Activated CD4-positive, alpha-beta T cell treated with anti-CD3 and anti-CD28 coated beads for 36 hours (primary cell): ENCODE measurements at regions not wholly inside any gene's neighbourhood (a gene's known extent, or its start where the extent isn't known, plus 50 kb on each side); places are given as distances from the start of the nearest gene placed in this dataset.

Source experiments
- ATAC-seq: fragments of 200-7000 bp; cut with Tn5 transposase; one replicate; pipeline ENCODE4 v1.10.0; 2021; ENCODE audit warnings: mild to moderate bottlenecking, moderate library complexity
- CTCF ChIA-PET: fragments of 350-600 bp; sonication (Branson Sonifier 250); formaldehyde crosslinking; loops from one replicate; lab custom pipeline; 2021; ENCODE audit warnings: antibody characterized with exemption; lab: Charles Lee
- POLR2A ChIA-PET: fragments of 350-600 bp; sonication (Branson Sonifier 250); formaldehyde crosslinking; loops from one replicate; lab custom pipeline; 2021; ENCODE audit warnings: antibody characterized with exemption, inconsistent platforms; lab: Charles Lee
- DNase-seq: peaks from one replicate; pipeline ENCODE4 v3.0.0-alpha.2; 2020
- H3K27ac Mint-ChIP-seq: one replicate; pipeline ENCODE4 v1.8.0; 2021; ENCODE audit warnings: mixed read lengths
- H3K27me3 Mint-ChIP-seq: one replicate; pipeline ENCODE4 v1.8.0; 2021; ENCODE audit warnings: mixed read lengths
- H3K36me3 Mint-ChIP-seq: one replicate; pipeline ENCODE4 v1.8.0; 2021; ENCODE audit warnings: low read depth, mixed read lengths
- H3K4me1 Mint-ChIP-seq: one replicate; pipeline ENCODE4 v1.8.0; 2021; ENCODE audit warnings: mixed read lengths
- H3K4me3 Mint-ChIP-seq: one replicate; pipeline ENCODE4 v1.8.0; 2021; ENCODE audit warnings: mild to moderate bottlenecking, moderate library complexity, mixed read lengths
- H3K9me3 Mint-ChIP-seq: one replicate; pipeline ENCODE4 v1.8.0; 2021; ENCODE audit warnings: low read depth, mixed read lengths
- intact Hi-C, 2 experiments: fragments of 100-400 bp; cut with DNase I in 1 of 2; cut with micrococcal nuclease in 1 of 2; formaldehyde crosslinking; loops; one replicate each; pipeline versions ENCODE4 v1.14.2 to v1.15.1; 2022 to 2024; cut with DNase I, micrococcal nuclease

- DNase-seq (no peak), ATAC-seq (no peak)
- intact Hi-C loops, result no loop called here
- Mint-ChIP-seq H3K27ac (no peak overlapping the region), H3K4me3 (no peak overlapping the region), H3K9me3 (no peaks in the 10 kb centered on the region), H3K27me3 (no peaks in the 10 kb centered on the region), H3K4me1 (no peaks in the 10 kb centered on the region), H3K36me3 (no peaks in the 10 kb centered on the region)
- ChIA-PET CTCF (no interaction called here), POLR2A (no interaction called here)
Observed at GRCh38 chr13:61954092-61954491, 538.4 kb upstream of the PCDH20 start.

- Mint-ChIP-seq H3K4me1 (no peaks in the 10 kb centered on the region), H3K27me3 (no peaks in the 10 kb centered on the region), H3K36me3 (no peaks in the 10 kb centered on the region), H3K27ac (no peak overlapping the region), H3K9me3 (no peaks in the 10 kb centered on the region), H3K4me3 (no peak overlapping the region)
- POLR2A ChIA-PET, result no interaction called here
- no peak for DNase-seq
- ATAC-seq, result no peak
- CTCF ChIA-PET, result no interaction called here
- intact Hi-C loops, result no loop called here
Observed at GRCh38 chr13:61950828-61951227, 535.2 kb upstream of the PCDH20 start.

- H3K9me3 Mint-ChIP-seq, result peaks cover 6% of the 10 kb centered on the region
- H3K27me3 Mint-ChIP-seq, result no peaks in the 10 kb centered on the region
- H3K4me3 Mint-ChIP-seq, result no peak overlapping the region
- ATAC-seq, result no peak
- no peak overlapping the region for H3K27ac Mint-ChIP-seq
- no peaks in the 10 kb centered on the region for H3K4me1 Mint-ChIP-seq
- intact Hi-C loops, result no loop called here
- no peaks in the 10 kb centered on the region for H3K36me3 Mint-ChIP-seq
- ChIA-PET CTCF (no interaction called here), POLR2A (no interaction called here)
- no peak for DNase-seq
Observed at GRCh38 chr13:61944329-61944929, 528.8 kb upstream of the PCDH20 start.

GRCh38 chr13:61935710-61936109, 520.1 kb upstream of the PCDH20 start:
- no peaks in the 10 kb centered on the region for H3K27me3 Mint-ChIP-seq
- H3K4me3 Mint-ChIP-seq, result no peak overlapping the region
- ChIA-PET CTCF (no interaction called here), POLR2A (no interaction called here)
- H3K4me1 Mint-ChIP-seq, result no peaks in the 10 kb centered on the region
- H3K9me3 Mint-ChIP-seq, result peaks cover 10% of the 10 kb centered on the region
- no peaks in the 10 kb centered on the region for H3K36me3 Mint-ChIP-seq
- no peak for DNase-seq
- no peak for ATAC-seq
- intact Hi-C loops, result no loop called here
- no peak overlapping the region for H3K27ac Mint-ChIP-seq

- H3K27me3 Mint-ChIP-seq, result no peaks in the 10 kb centered on the region
- ChIA-PET CTCF (no interaction called here), POLR2A (no interaction called here)
- H3K36me3 Mint-ChIP-seq, result no peaks in the 10 kb centered on the region
- H3K4me3 Mint-ChIP-seq, result no peak overlapping the region
- H3K9me3 Mint-ChIP-seq, result peaks cover 7% of the 10 kb centered on the region
- no peak overlapping the region for H3K27ac Mint-ChIP-seq
- no peaks in the 10 kb centered on the region for H3K4me1 Mint-ChIP-seq
- ATAC-seq (no peak), DNase-seq (no peak)
- intact Hi-C loops, result no loop called here
Observed at GRCh38 chr13:61927648-61928047, 512.0 kb upstream of the PCDH20 start.

GRCh38 chr13:61918841-61919240, 503.2 kb upstream of the PCDH20 start:
- Mint-ChIP-seq H3K9me3 (peaks cover 7% of the 10 kb centered on the region), H3K27me3 (no peaks in the 10 kb centered on the region), H3K4me1 (no peaks in the 10 kb centered on the region), H3K4me3 (no peak overlapping the region), H3K36me3 (no peaks in the 10 kb centered on the region), H3K27ac (no peak overlapping the region)
- CTCF ChIA-PET, result no interaction called here
- DNase-seq, result no peak
- intact Hi-C loops, result no loop called here
- POLR2A ChIA-PET, result no interaction called here
- ATAC-seq, result no peak

- Mint-ChIP-seq H3K9me3 (peaks cover 4% of the 10 kb centered on the region), H3K27ac (no peak overlapping the region), H3K27me3 (no peaks in the 10 kb centered on the region), H3K36me3 (no peaks in the 10 kb centered on the region), H3K4me1 (no peaks in the 10 kb centered on the region), H3K4me3 (no peak overlapping the region)
- no peak for ATAC-seq
- DNase-seq, result no peak
- CTCF ChIA-PET, result interaction anchor here (0.5 kb wide), 1 partner anchor 138 kb away, joined by 6 read pairs; no protein-coding TSS in a partner anchor
- intact Hi-C loops, result no loop called here
- POLR2A ChIA-PET, result no interaction called here
Observed at GRCh38 chr13:61916483-61916882, 500.8 kb upstream of the PCDH20 start.

- ChIA-PET CTCF (no interaction called here), POLR2A (no interaction called here)
- no peak for DNase-seq
- intact Hi-C loops, result no loop called here
- no peak for ATAC-seq
- peaks cover 1% of the 10 kb centered on the region for H3K9me3 Mint-ChIP-seq
- no peaks in the 10 kb centered on the region for H3K27me3 Mint-ChIP-seq
- no peaks in the 10 kb centered on the region for H3K4me1 Mint-ChIP-seq
- no peaks in the 10 kb centered on the region for H3K36me3 Mint-ChIP-seq
- H3K4me3 Mint-ChIP-seq, result no peak overlapping the region
- no peak overlapping the region for H3K27ac Mint-ChIP-seq
Observed at GRCh38 chr13:61913183-61913582, 497.5 kb upstream of the PCDH20 start.

- POLR2A ChIA-PET, result no interaction called here
- intact Hi-C loops, result no loop called here
- Mint-ChIP-seq H3K27ac (no peak overlapping the region), H3K9me3 (peaks cover 1% of the 10 kb centered on the region), H3K36me3 (no peaks in the 10 kb centered on the region), H3K4me3 (no peak overlapping the region), H3K4me1 (no peaks in the 10 kb centered on the region), H3K27me3 (no peaks in the 10 kb centered on the region)
- CTCF ChIA-PET, result no interaction called here
- no peak for ATAC-seq
- no peak for DNase-seq
Observed at GRCh38 chr13:61908906-61909615, 493.4 kb upstream of the PCDH20 start.

- Mint-ChIP-seq H3K4me3 (no peak overlapping the region), H3K36me3 (no peaks in the 10 kb centered on the region), H3K27ac (no peak overlapping the region), H3K4me1 (no peaks in the 10 kb centered on the region), H3K9me3 (peaks cover 2% of the 10 kb centered on the region), H3K27me3 (no peaks in the 10 kb centered on the region)
- ATAC-seq (no peak), DNase-seq (no peak)
- intact Hi-C loops, result no loop called here
- ChIA-PET CTCF (interaction anchor here (1.4 kb wide), 1 partner anchor 15 kb away, joined by 3 read pairs; no protein-coding TSS in a partner anchor), POLR2A (no interaction called here)
Observed at GRCh38 chr13:61905054-61905453, 489.4 kb upstream of the PCDH20 start.

- ChIA-PET CTCF (no interaction called here), POLR2A (no interaction called here)
- Mint-ChIP-seq H3K36me3 (no peaks in the 10 kb centered on the region), H3K9me3 (peaks cover 2% of the 10 kb centered on the region), H3K27ac (no peak overlapping the region), H3K27me3 (no peaks in the 10 kb centered on the region), H3K4me1 (no peaks in the 10 kb centered on the region), H3K4me3 (no peak overlapping the region)
- DNase-seq, result no peak
- intact Hi-C loops, result no loop called here
- no peak for ATAC-seq
Observed at GRCh38 chr13:61901946-61902541, 486.4 kb upstream of the PCDH20 start.

- POLR2A ChIA-PET, result no interaction called here
- intact Hi-C loops, result no loop called here
- CTCF ChIA-PET, result no interaction called here
- peaks cover 2% of the 10 kb centered on the region for H3K9me3 Mint-ChIP-seq
- DNase-seq, result no peak
- no peaks in the 10 kb centered on the region for H3K27me3 Mint-ChIP-seq
- H3K4me3 Mint-ChIP-seq, result no peak overlapping the region
- no peaks in the 10 kb centered on the region for H3K36me3 Mint-ChIP-seq
- ATAC-seq, result no peak
- no peak overlapping the region for H3K27ac Mint-ChIP-seq
- no peaks in the 10 kb centered on the region for H3K4me1 Mint-ChIP-seq
Observed at GRCh38 chr13:61900033-61900432, 484.4 kb upstream of the PCDH20 start.
